GM19035 (cell line): ENCODE measurements at regions not wholly inside any gene's neighbourhood (a gene's known extent, or its start where the extent isn't known, plus 50 kb on each side); places are given as distances from the start of the nearest gene placed in this dataset.

Source experiments
- ATAC-seq: cut with Tn5 transposase; IDR thresholded peaks from one replicate; pipeline ENCODE4 v1.9.1; 2021; ENCODE audit not compliant: unreplicated experiment

GRCh38 chr10:29925771-29926692 lies 133.4 kb downstream of the JCAD start:
- no peak for ATAC-seq

GRCh38 chr10:29924436-29924835 lies 134.9 kb downstream of the JCAD start:
- ATAC-seq = no peak

- no peak for ATAC-seq
Observed at GRCh38 chr10:29923416-29923965, 135.9 kb downstream of the JCAD start.

- ATAC-seq = no peak
Observed at GRCh38 chr10:29922892-29923291, 136.5 kb downstream of the JCAD start.

- no peak for ATAC-seq
Observed at GRCh38 chr10:29922226-29922625, 137.2 kb downstream of the JCAD start.

- no peak for ATAC-seq
Observed at GRCh38 chr10:29921071-29921446, 138.3 kb downstream of the JCAD start.

GRCh38 chr10:29920408-29921070 lies 138.8 kb downstream of the JCAD start:
- ATAC-seq = no peak

GRCh38 chr10:29918623-29919400 lies 140.6 kb downstream of the JCAD start:
- ATAC-seq = no peak

GRCh38 chr10:29917311-29917710 lies 142.1 kb downstream of the JCAD start:
- no peak for ATAC-seq

- no peak for ATAC-seq
Observed at GRCh38 chr10:29916669-29917068, 142.7 kb downstream of the JCAD start.

GRCh38 chr10:29914986-29915785 lies 144.2 kb downstream of the JCAD start:
- no peak for ATAC-seq

GRCh38 chr10:29908962-29909361 lies 150.4 kb downstream of the JCAD start:
- no peak for ATAC-seq

GRCh38 chr10:29900865-29901264 lies 158.5 kb downstream of the JCAD start:
- no peak for ATAC-seq

GRCh38 chr10:29897999-29898716 lies 161.2 kb downstream of the JCAD start:
- ATAC-seq = no peak

GRCh38 chr10:29897430-29897829 lies 162.0 kb downstream of the JCAD start:
- no peak for ATAC-seq

- no peak for ATAC-seq
Observed at GRCh38 chr10:29896053-29896452, 163.3 kb downstream of the JCAD start.

GRCh38 chr10:29895456-29895855 lies 163.9 kb downstream of the JCAD start:
- no peak for ATAC-seq

- ATAC-seq = no peak
Observed at GRCh38 chr10:29888321-29888720, 171.1 kb downstream of the JCAD start.

GRCh38 chr10:29886299-29886698 lies 173.1 kb downstream of the JCAD start:
- ATAC-seq = no peak

- no peak for ATAC-seq
Observed at GRCh38 chr10:29883231-29883630, 176.2 kb downstream of the JCAD start.
